ENCODE measurements at regions not wholly inside any gene's neighbourhood (a gene's known extent, or its start where the extent isn't known, plus 50 kb on each side); places are given as distances from the start of the nearest gene placed in this dataset.

- Histone ChIP-seq H3K79me2 (ENCODE audit: control insufficient read depth, low read length) (no peaks in the 10 kb centered on the region), H4K20me1 (ENCODE audit: control insufficient read depth, insufficient read depth, low read depth, low read length) (no peaks in the 10 kb centered on the region), H3K27me3 (ENCODE audit: control insufficient read depth, low read length) (no peaks in the 10 kb centered on the region), H3K4me2 (ENCODE audit: low read length) (no peak overlapping the region), H3K36me3 (ENCODE audit: control insufficient read depth, low read length) (no peaks in the 10 kb centered on the region), H3K9me2 (replicated peaks; ENCODE audit: control insufficient read depth, low read length) (no peaks in the 10 kb centered on the region), H3K9me3 (ENCODE audit: control insufficient read depth, insufficient read depth, low read length) (no peaks in the 10 kb centered on the region), H3F3A (ENCODE audit: control insufficient read depth, insufficient read depth) (no peaks in the 10 kb centered on the region), H3K4me3 (ENCODE audit: low read length) (no peak overlapping the region), H3K27ac (ENCODE audit: low read depth, low read length) (no peak overlapping the region), H3K4me1 (ENCODE audit: control insufficient read depth, low read length) (no peaks in the 10 kb centered on the region)
- no peak for TF ChIP-seq EZH2phosphoT487 (IDR thresholded peaks at IDR 0.05; ENCODE audit: borderline replicate concordance, low read length)
- TF ChIP-seq, protein P1, sequence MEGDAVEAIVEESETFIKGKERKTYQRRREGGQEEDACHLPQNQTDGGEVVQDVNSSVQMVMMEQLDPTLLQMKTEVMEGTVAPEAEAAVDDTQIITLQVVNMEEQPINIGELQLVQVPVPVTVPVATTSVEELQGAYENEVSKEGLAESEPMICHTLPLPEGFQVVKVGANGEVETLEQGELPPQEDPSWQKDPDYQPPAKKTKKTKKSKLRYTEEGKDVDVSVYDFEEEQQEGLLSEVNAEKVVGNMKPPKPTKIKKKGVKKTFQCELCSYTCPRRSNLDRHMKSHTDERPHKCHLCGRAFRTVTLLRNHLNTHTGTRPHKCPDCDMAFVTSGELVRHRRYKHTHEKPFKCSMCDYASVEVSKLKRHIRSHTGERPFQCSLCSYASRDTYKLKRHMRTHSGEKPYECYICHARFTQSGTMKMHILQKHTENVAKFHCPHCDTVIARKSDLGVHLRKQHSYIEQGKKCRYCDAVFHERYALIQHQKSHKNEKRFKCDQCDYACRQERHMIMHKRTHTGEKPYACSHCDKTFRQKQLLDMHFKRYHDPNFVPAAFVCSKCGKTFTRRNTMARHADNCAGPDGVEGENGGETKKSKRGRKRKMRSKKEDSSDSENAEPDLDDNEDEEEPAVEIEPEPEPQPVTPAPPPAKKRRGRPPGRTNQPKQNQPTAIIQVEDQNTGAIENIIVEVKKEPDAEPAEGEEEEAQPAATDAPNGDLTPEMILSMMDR (IDR thresholded peaks at IDR 0.05; ENCODE audit: low read depth, low read length, poor library complexity, severe bottlenecking): no peak
These were observed 50.2 kb upstream of the ACTBL2 start for GRCh38 chr5:57532513-57533497.

Measured in DOHH2 (cell line).